RWPE1 (cell line): ENCODE measurements at regions not wholly inside any gene's neighbourhood (a gene's known extent, or its start where the extent isn't known, plus 50 kb on each side); places are given as distances from the start of the nearest gene placed in this dataset.
"Not testable (repeated sequence)": the region's sequence is repeated elsewhere in the genome, so short reads cannot be mapped to it uniquely, and the experiment has no call there.

Experiments
- CTCF ChIA-PET: fragments of 350-600 bp; sonication (Branson Sonifier 250); formaldehyde crosslinking; extraction: SDS; loops from one replicate; lab custom pipeline; 2021; lab: Yijun Ruan, JAX
- POLR2A ChIA-PET: fragments of 400-600 bp; formaldehyde crosslinking; extraction: SDS; loops from one replicate; lab custom pipeline; 2020; ENCODE audit warnings: antibody characterized with exemption; ENCODE audit not compliant: low non-redundant PET; lab: Yijun Ruan, JAX
- DNase-seq: peaks from one replicate; pipeline ENCODE4 v3.0.0; 2012; ENCODE audit warnings: low spot score
- H3K27ac ChIP-seq: fragments of 450-650 bp; 2 replicates; pipeline ENCODE4 v1.5.1; 2017
- TF ChIP-seq, protein P1 (sequence below): fragments of 450-650 bp; conservative IDR thresholded peaks from 2 replicates; pipeline ENCODE4 v1.5.1; 2017; ENCODE audit warnings: low read depth, mild to moderate bottlenecking

DNA sequence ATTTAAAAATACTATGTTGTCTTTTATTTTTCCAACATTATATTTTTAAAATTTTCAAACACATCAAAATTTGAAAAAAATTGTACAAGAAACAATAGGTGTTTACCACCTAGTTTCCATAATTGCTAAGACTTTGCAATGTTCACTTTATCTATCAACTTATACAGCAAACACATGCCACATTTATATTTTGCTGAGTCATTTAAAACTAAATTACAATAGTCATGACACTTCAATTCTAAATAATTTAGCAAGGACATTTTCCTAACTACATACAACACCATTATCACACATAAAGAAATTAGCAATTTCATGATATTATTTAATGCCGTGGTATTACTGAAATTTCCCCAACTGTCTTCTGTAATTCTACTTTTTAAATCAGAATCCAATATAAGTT, 600.4 kb upstream of the CPXCR1 start:
- POLR2A ChIA-PET = no interaction called here
- no peak overlapping the region for H3K27ac ChIP-seq
- TF ChIP-seq, protein P1, sequence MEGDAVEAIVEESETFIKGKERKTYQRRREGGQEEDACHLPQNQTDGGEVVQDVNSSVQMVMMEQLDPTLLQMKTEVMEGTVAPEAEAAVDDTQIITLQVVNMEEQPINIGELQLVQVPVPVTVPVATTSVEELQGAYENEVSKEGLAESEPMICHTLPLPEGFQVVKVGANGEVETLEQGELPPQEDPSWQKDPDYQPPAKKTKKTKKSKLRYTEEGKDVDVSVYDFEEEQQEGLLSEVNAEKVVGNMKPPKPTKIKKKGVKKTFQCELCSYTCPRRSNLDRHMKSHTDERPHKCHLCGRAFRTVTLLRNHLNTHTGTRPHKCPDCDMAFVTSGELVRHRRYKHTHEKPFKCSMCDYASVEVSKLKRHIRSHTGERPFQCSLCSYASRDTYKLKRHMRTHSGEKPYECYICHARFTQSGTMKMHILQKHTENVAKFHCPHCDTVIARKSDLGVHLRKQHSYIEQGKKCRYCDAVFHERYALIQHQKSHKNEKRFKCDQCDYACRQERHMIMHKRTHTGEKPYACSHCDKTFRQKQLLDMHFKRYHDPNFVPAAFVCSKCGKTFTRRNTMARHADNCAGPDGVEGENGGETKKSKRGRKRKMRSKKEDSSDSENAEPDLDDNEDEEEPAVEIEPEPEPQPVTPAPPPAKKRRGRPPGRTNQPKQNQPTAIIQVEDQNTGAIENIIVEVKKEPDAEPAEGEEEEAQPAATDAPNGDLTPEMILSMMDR = no peak
- DNase-seq = no peak
- CTCF ChIA-PET = no interaction called here

DNA sequence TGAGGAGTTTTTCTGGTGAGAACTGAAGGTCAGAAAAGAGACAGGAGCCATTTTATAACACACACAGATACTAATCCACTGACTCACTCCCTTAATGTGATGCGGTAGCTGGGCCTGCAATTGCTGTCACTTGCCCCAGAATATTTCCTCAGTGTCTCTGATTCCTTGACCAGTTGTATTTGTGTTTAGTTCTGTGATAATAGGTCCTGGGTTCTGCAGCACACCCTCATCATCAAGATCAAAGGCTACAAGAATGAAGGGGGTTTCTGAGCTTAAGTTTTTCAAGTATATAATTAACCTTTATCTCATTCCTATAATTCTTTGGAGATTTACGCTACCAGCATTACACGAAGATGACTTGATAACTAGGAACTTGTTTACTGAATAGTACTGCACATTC, 576.5 kb upstream of the CPXCR1 start:
- DNase-seq = peak; percentile 0
- ChIA-PET POLR2A (no interaction called here), CTCF (no interaction called here)

DNA sequence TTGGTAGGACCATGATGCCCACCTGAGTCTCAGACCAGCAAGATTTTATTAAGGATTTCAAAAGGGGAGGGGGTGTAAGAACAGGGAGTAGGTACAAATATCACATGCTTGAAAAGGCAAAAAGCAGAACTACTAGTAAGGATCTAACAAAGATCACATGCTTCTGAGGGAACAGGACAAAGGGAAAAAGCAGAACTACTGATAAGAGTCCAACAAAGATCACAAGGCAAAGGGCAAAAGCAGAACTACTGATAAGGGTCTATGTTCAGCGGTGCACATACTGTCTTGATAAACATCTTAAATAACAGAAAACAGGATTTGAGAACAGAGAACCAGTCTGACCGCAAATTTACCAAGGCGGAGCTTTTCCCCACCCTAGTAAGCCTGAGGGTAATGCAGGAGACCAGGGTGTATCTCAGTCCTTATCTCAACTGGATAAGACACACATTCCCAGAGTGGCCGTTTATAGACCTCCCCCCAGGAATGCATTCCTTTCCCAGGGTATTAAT, 573.0 kb upstream of the CPXCR1 start:
- H3K27ac ChIP-seq, DNase-seq, POLR2A ChIA-PET: not testable (repeated sequence)
- CTCF ChIA-PET = interaction anchor here (0.7 kb wide), 1 partner anchor 114 kb away, joined by 3 read pairs; no protein-coding TSS in a partner anchor

More for the DNA sequence above, 576.5 kb upstream of the CPXCR1 start:
- no peak overlapping the region for H3K27ac ChIP-seq
- TF ChIP-seq, protein P1 = no peak

- POLR2A ChIA-PET = no interaction called here
- DNase-seq = no peak
- TF ChIP-seq, protein P1 = no peak
- H3K27ac ChIP-seq = no peak overlapping the region
- CTCF ChIA-PET = interaction anchor here (0.6 kb wide), 1 partner anchor 59 kb away, joined by 3 read pairs; no protein-coding TSS in a partner anchor
Measured at GRCh38 chrX:88202149-88202548, 544.9 kb upstream of the CPXCR1 start.

DNA sequence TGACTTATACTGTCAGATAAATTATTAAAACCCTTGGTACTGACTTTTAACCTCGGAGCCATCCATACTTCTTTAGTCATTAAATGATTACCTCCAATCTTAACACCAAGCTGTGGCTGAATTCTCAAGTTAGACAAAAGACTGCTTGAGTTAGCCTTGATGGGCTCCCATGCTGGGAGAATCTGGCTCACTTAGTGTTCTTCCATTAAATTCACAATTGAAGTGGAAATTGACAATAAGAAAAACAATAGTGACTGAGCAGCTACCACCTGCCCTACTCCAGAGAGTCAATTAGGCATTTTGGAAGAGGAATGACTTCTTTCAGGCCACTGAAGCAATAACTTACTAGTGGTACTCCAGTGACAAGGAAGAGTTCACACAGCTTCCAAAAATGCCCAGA, 503.0 kb upstream of the CPXCR1 start:
- TF ChIP-seq, protein P1 = no peak
- ChIA-PET POLR2A (no interaction called here), CTCF (no interaction called here)
- no peak overlapping the region for H3K27ac ChIP-seq
- DNase-seq = no peak

GRCh38 chrX:88284844-88285243, 462.2 kb upstream of the CPXCR1 start:
- CTCF ChIA-PET = no interaction called here
- H3K27ac ChIP-seq = no peak overlapping the region
- DNase-seq = no peak
- TF ChIP-seq, protein P1 = no peak
- POLR2A ChIA-PET = no interaction called here

- H3K27ac ChIP-seq, CTCF ChIA-PET, DNase-seq, POLR2A ChIA-PET: not testable (repeated sequence)
Measured at GRCh38 chrX:88313972-88314371, 433.1 kb upstream of the CPXCR1 start.

DNA sequence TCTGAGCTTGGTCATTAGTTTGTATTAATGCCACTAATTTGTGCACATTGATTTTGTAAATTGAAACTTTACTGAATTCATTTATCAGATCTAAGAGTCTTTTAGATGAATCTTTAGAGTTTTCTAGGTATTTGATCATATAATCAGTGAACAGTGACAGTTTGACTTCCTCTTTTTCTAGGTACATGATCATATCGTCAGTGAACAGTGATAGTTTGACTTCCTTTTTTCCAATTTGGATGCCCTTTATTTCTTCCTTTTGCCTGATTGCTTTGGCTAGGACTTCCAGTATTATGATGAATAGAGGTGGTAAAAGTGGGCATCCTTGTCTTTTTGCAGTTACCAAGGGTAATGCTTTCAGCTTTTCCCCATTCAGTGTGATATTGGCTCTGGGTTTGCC, 421.4 kb upstream of the CPXCR1 start:
- CTCF ChIA-PET = no interaction called here
- H3K27ac ChIP-seq = no peak overlapping the region
- DNase-seq = no peak
- POLR2A ChIA-PET = no interaction called here
- TF ChIP-seq, protein P1 = no peak
